Testis (tissue), 2 donors: ENCODE measurements at regions not wholly inside any gene's neighbourhood (a gene's known extent, or its start where the extent isn't known, plus 50 kb on each side); places are given as distances from the start of the nearest gene placed in this dataset.

ENCODE experiments used
- DNase-seq: peaks from one replicate; pipeline ENCODE4 v3.0.0-alpha.2; 2019
- H3K27ac ChIP-seq, 2 donors: fragments of 200-600 bp; sonication (generic); one replicate each; pipeline ENCODE4 v1.5.1; 2019
- H3K27me3 ChIP-seq: fragments of 200-600 bp; sonication (generic); one replicate; pipeline ENCODE4 v1.5.1; 2019
- H3K36me3 ChIP-seq: fragments of 200-600 bp; sonication (generic); one replicate; pipeline ENCODE4 v1.5.1; 2017; ENCODE audit warnings: low read depth; ENCODE audit errors: missing control alignments
- H3K4me1 ChIP-seq: fragments of 200-600 bp; sonication (generic); one replicate; pipeline ENCODE4 v1.5.1; 2019
- H3K4me3 ChIP-seq, 2 donors: fragments of 200-600 bp; sonication (generic); one replicate each; pipeline ENCODE4 v1.5.1; 2017 to 2019
- H3K9me3 ChIP-seq: fragments of 200-600 bp; sonication (generic); one replicate; pipeline ENCODE4 v1.5.1; 2017
- POLR2A ChIP-seq: fragments of 450-650 bp; IDR thresholded peaks from one replicate; pipeline ENCODE4 v1.6.1; 2017; ENCODE audit warnings: antibody characterized with exemption, mild to moderate bottlenecking, moderate library complexity
- WGBS, 2 donors: methylation state at CpG; one replicate each; pipeline ENCODE4 v1.1.5; 2018; 5-methylcytosine and 5-hydroxymethylcytosine counted together
- intact Hi-C: fragments of 100-400 bp; cut with DNase I; formaldehyde crosslinking; loops from one replicate; pipeline ENCODE4 v1.15.1; 2023; ENCODE audit warnings: low total_unique reads
- TF ChIP-seq, protein P1 (sequence below), 3 experiments: fragments of 450-650 bp in 2 of 3; fragments of 200-600 bp in 1 of 3; sonication (generic) in 1 of 3; IDR thresholded peaks; one replicate each; pipeline ENCODE4 v1.5.1; 2016 to 2019; ENCODE audit warnings: antibody characterized with exemption in 3 of 3, mild to moderate bottlenecking in 2 of 3, moderate library complexity in 1 of 3

DNA sequence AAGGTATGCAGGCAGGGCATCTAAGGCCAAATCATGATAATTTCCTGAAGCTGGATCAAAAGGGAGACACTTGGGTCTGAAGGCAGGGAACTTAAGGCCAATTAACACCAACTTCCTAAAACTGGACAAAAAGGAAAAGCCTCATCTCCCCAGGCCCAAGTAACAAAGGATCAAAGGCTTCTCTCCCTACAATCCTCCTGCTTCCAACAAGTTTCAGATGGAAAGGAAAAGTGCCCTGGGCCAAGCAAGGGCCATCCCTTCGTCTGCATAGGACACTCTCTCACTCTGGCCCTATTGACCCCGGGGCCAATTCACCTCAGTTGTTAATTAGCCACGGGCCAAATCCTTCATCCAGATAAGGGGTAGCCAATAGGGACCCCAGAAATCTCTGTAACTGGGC lies 1335.8 kb upstream of the CDH2 start:
- Histone ChIP-seq H3K36me3 (no peaks in the 10 kb centered on the region), H3K4me1 (no peaks in the 10 kb centered on the region), H3K27ac (no peak overlapping the region), H3K9me3 (no peaks in the 10 kb centered on the region), H3K27me3 (no peaks in the 10 kb centered on the region), H3K4me3 (no peak overlapping the region)
- WGBS, 2 donors: 62 to 66% methylated on average over 3 of the region's 3 CpGs
- intact Hi-C loops: no loop called here
- TF ChIP-seq, protein P1, sequence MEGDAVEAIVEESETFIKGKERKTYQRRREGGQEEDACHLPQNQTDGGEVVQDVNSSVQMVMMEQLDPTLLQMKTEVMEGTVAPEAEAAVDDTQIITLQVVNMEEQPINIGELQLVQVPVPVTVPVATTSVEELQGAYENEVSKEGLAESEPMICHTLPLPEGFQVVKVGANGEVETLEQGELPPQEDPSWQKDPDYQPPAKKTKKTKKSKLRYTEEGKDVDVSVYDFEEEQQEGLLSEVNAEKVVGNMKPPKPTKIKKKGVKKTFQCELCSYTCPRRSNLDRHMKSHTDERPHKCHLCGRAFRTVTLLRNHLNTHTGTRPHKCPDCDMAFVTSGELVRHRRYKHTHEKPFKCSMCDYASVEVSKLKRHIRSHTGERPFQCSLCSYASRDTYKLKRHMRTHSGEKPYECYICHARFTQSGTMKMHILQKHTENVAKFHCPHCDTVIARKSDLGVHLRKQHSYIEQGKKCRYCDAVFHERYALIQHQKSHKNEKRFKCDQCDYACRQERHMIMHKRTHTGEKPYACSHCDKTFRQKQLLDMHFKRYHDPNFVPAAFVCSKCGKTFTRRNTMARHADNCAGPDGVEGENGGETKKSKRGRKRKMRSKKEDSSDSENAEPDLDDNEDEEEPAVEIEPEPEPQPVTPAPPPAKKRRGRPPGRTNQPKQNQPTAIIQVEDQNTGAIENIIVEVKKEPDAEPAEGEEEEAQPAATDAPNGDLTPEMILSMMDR (IDR thresholded peaks at IDR 0.05): no peak
- TF ChIP-seq POLR2A: no peak
- no peak for DNase-seq

DNA sequence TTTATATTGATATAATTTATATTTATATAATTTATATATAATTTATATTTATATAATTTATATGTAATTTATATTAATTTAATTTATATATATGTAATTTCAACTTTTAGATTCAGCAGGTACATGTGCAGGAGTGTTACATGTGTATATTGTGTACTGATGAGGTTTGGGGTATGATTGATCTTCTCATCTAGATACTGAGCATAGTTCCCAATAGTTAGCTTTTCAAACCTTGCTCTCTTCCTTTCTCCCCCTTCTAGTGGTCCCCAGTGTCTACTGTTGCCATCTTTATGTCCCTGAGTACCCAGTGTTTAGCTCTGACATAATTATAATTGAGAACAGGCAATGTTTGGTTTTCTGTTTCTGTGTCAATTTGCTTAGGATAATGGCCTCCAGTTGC lies 1335.3 kb upstream of the CDH2 start:
- TF ChIP-seq, protein P1 (IDR thresholded peaks at IDR 0.05): no peak
- no peak for TF ChIP-seq POLR2A
- Histone ChIP-seq H3K4me1 (no peaks in the 10 kb centered on the region), H3K36me3 (no peaks in the 10 kb centered on the region), H3K27ac (no peak overlapping the region), H3K27me3 (no peaks in the 10 kb centered on the region), H3K9me3 (no peaks in the 10 kb centered on the region), H3K4me3 (no peak overlapping the region)
- no peak for DNase-seq
- intact Hi-C loops: no loop called here

DNA sequence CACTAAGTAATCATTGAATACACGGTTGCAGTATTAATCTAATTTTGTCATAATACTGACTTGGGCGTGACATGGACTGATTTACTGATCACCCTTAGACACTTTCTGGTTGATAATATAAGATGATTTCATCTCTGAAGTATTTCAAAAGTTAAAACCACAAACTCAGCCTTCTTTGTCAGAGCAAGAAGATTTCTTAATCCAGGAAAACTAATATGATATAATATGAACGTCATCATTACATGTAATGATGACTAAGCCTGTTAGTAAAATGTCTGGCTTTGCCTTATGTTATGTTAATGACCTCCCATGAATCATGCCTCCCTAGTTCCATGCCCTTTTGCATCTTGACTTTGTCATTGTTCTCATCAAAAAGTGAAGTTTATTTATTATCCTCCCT lies 1325.0 kb upstream of the CDH2 start:
- H3K36me3 ChIP-seq: no peaks in the 10 kb centered on the region
- TF ChIP-seq, protein P1 (IDR thresholded peaks at IDR 0.05): no peak
- no peak for TF ChIP-seq POLR2A
- no peak overlapping the region for H3K4me3 ChIP-seq
- no peaks in the 10 kb centered on the region for H3K4me1 ChIP-seq
- no peaks in the 10 kb centered on the region for H3K27me3 ChIP-seq
- 86 to 90% methylated on average over 3 of the region's 3 CpGs for WGBS, 2 donors
- no peak overlapping the region for H3K27ac ChIP-seq
- DNase-seq: no peak
- no peaks in the 10 kb centered on the region for H3K9me3 ChIP-seq
- intact Hi-C loops: no loop called here

DNA sequence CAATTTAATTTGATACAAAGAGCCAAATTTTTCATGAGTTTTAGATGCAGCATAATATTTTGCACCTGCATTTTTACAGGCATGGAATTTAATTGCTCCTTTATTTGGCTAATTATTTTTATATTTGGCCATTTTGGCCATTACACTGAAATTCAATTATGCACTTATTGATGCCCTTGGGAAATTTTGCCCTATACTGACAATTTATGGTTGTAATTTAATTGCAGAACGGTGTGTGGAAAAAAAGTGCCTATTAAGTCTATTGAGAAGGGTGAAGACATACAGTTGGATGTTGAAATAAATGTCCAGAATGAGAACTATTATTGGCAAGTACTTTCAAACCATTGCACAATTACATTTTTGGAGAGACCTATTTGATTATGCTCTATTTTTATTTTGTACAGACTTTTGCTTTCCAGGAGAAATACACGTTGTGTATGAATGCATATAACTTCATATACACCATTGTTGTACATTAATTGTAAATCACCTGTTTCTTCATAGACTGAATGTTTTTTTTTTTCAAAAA lies 1319.3 kb upstream of the CDH2 start:
- no peaks in the 10 kb centered on the region for H3K36me3 ChIP-seq
- no peak for DNase-seq
- no peaks in the 10 kb centered on the region for H3K27me3 ChIP-seq
- H3K4me3 ChIP-seq: no peak overlapping the region
- WGBS, 2 donors: 69 to 78% methylated on average over 2 of the region's 2 CpGs
- TF ChIP-seq POLR2A: no peak
- TF ChIP-seq, protein P1 (IDR thresholded peaks at IDR 0.05): no peak
- no peaks in the 10 kb centered on the region for H3K4me1 ChIP-seq
- no peaks in the 10 kb centered on the region for H3K9me3 ChIP-seq
- H3K27ac ChIP-seq: no peak overlapping the region
- intact Hi-C loops: no loop called here

DNA sequence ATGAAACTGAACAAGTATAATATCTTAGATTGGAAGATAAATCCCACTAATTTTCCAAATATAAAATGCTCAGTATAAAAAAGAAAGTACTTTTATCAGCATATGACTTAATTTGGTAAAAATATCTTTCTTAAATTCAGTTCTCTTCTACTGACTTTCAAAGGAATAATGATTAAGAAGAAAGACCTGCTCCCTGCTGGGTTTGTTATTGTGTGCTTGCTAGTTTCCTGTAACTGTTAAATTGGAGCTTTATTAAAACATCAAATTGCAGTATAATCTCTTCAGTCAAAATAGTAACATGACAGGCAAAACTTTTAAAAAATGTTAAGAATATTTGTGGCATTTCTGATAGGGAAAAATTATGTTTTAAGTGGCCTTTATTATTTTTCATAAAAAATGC lies 1317.4 kb upstream of the CDH2 start:
- H3K27me3 ChIP-seq: no peaks in the 10 kb centered on the region
- no peak overlapping the region for H3K4me3 ChIP-seq
- no peak for DNase-seq
- no peak overlapping the region for H3K27ac ChIP-seq
- no peaks in the 10 kb centered on the region for H3K4me1 ChIP-seq
- TF ChIP-seq, protein P1 (IDR thresholded peaks at IDR 0.05): no peak
- TF ChIP-seq POLR2A: no peak
- no peaks in the 10 kb centered on the region for H3K36me3 ChIP-seq
- intact Hi-C loops: no loop called here
- H3K9me3 ChIP-seq: no peaks in the 10 kb centered on the region
